ENCODE measurements at regions not wholly inside any gene's neighbourhood (a gene's known extent, or its start where the extent isn't known, plus 50 kb on each side); places are given as distances from the start of the nearest gene placed in this dataset.
"Not testable (repeated sequence)": the region's sequence is repeated elsewhere in the genome, so short reads cannot be mapped to it uniquely, and the experiment has no call there.

DNA sequence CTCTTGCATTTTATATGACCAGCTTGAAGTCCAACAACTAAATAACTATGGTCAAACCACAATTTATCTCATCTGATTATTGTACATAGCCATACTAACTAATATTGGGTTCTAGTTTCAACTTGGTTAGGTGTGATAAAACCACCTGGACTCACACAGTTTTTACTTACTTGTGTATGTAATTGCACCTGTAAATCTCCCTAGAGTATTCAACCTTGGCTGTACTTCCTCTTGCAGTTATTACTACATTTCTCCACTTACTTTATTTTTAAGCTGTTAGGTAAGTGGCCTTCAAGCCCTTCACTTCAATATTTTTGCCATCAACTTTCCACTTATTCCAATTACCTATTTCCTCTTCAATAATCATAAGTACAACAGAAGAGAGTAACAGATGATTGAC lies 115.8 kb upstream of the ANKRD50 start:
- Mint-ChIP-seq H3K4me1 (ENCODE audit: low read depth, unreplicated experiment) (no peaks in the 10 kb centered on the region), H3K9me3 (ENCODE audit: unreplicated experiment) (no peaks in the 10 kb centered on the region), H3K27me3 (ENCODE audit: unreplicated experiment) (no peaks in the 10 kb centered on the region), H3K4me3 (ENCODE audit: unreplicated experiment) (no peak overlapping the region), H3K27ac (ENCODE audit: unreplicated experiment) (no peak overlapping the region), H3K36me3 (ENCODE audit: unreplicated experiment) (no peaks in the 10 kb centered on the region)
- DNase-seq = no peak
- TF ChIP-seq, protein P1, sequence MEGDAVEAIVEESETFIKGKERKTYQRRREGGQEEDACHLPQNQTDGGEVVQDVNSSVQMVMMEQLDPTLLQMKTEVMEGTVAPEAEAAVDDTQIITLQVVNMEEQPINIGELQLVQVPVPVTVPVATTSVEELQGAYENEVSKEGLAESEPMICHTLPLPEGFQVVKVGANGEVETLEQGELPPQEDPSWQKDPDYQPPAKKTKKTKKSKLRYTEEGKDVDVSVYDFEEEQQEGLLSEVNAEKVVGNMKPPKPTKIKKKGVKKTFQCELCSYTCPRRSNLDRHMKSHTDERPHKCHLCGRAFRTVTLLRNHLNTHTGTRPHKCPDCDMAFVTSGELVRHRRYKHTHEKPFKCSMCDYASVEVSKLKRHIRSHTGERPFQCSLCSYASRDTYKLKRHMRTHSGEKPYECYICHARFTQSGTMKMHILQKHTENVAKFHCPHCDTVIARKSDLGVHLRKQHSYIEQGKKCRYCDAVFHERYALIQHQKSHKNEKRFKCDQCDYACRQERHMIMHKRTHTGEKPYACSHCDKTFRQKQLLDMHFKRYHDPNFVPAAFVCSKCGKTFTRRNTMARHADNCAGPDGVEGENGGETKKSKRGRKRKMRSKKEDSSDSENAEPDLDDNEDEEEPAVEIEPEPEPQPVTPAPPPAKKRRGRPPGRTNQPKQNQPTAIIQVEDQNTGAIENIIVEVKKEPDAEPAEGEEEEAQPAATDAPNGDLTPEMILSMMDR (IDR thresholded peaks at IDR 0.05; ENCODE audit: partially characterized antibody, unreplicated experiment) = no peak

DNA sequence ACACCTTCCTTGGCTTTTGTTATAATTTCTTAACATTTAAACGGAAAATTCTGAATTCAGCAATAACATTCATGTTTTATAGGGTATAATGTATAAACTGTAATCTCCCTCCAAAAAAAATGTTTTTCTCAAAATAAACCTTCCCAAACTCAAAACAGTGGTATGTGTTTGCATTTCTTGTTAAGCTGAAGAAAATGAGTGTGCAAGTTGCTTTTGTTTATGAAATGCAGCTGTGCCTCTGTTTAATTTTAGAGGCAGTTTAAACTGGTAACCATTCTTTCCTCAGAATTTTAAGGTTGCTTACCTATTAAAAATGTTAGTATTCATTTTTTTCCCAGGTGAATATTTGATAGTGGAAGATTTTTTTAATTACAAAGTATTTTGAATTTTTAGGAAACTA lies 105.0 kb upstream of the ANKRD50 start:
- peaks cover 3% of the 10 kb centered on the region for H3K36me3 Mint-ChIP-seq (ENCODE audit: unreplicated experiment)
- H3K4me1 Mint-ChIP-seq (ENCODE audit: low read depth, unreplicated experiment) = no peaks in the 10 kb centered on the region
- no peak overlapping the region for H3K27ac Mint-ChIP-seq (ENCODE audit: unreplicated experiment)
- no peaks in the 10 kb centered on the region for H3K27me3 Mint-ChIP-seq (ENCODE audit: unreplicated experiment)
- H3K9me3 Mint-ChIP-seq (ENCODE audit: unreplicated experiment) = peaks cover 2% of the 10 kb centered on the region
- no peak for DNase-seq
- TF ChIP-seq, protein P1 (IDR thresholded peaks at IDR 0.05; ENCODE audit: partially characterized antibody, unreplicated experiment) = no peak
- no peak overlapping the region for H3K4me3 Mint-ChIP-seq (ENCODE audit: unreplicated experiment)

DNA sequence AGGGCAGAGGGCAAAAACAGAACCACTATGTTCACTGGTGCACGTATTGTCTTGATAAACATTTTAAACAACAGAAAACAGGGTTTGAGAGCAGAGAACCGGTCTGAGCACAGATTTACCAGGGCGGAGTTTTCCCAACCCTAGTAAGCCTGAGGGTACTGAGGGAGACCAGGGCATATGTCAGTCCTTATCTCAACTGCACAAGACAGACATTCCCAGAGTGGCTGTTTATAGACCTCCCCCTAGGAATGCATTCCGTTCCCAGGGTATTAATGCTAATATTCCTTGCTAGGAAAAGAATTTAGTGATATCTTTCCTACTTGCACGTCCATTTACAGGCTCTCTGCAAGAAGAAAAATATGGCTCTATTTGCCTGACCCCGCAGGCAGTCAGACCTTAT lies 99.7 kb upstream of the ANKRD50 start:
- not testable (repeated sequence) for H3K27ac Mint-ChIP-seq (ENCODE audit: unreplicated experiment); H3K4me3 Mint-ChIP-seq (ENCODE audit: unreplicated experiment); H3K4me1 Mint-ChIP-seq (ENCODE audit: low read depth, unreplicated experiment); H3K27me3 Mint-ChIP-seq (ENCODE audit: unreplicated experiment); DNase-seq; H3K9me3 Mint-ChIP-seq (ENCODE audit: unreplicated experiment)
- peaks cover 14% of the 10 kb centered on the region for H3K36me3 Mint-ChIP-seq (ENCODE audit: unreplicated experiment)

DNA sequence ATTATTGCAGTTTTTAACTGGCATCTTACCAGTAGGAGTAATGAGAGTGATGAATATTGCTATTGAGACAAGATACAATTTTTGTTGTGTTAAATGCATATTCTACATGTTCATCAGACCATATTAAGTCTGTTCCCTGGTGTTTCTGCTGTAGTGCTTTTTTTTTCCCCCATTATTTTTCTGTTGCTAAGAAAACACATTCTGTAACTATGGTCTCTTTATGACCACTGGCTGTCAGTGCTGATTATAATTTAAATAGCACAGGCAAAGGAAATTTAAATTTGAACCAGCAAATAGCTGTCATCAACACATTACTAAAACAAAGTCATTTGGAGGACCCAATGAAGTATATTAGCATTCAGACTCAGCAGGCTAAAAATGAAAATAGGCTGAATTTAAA lies 98.3 kb upstream of the ANKRD50 start:
- Mint-ChIP-seq H3K4me1 (ENCODE audit: low read depth, unreplicated experiment) (no peaks in the 10 kb centered on the region), H3K4me3 (ENCODE audit: unreplicated experiment) (no peak overlapping the region), H3K27me3 (ENCODE audit: unreplicated experiment) (no peaks in the 10 kb centered on the region), H3K9me3 (ENCODE audit: unreplicated experiment) (peaks cover 4% of the 10 kb centered on the region), H3K27ac (ENCODE audit: unreplicated experiment) (no peak overlapping the region), H3K36me3 (ENCODE audit: unreplicated experiment) (peaks cover 14% of the 10 kb centered on the region)
- TF ChIP-seq, protein P1 (IDR thresholded peaks at IDR 0.05; ENCODE audit: partially characterized antibody, unreplicated experiment) = no peak
- no peak for DNase-seq

DNA sequence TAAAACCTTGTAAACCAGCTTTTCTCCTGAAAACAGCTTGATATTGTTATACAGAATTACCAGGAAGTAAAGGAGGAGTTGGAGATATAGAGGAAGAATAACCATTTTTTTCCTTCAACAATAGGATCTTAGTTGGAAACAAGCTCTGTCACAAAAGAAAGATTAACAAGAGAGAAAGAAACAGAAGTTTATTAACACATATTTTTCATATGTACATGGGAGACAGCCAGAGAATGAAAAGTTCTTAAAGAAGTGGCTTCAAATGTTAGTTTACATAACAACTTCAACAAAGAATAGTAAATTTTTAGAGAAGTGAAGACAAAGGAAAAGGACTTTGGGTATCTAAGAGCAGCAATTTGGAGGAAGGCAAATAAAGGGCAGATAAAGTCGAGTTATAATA lies 94.9 kb upstream of the ANKRD50 start:
- H3K27ac Mint-ChIP-seq (ENCODE audit: unreplicated experiment) = no peak overlapping the region
- no peaks in the 10 kb centered on the region for H3K4me1 Mint-ChIP-seq (ENCODE audit: low read depth, unreplicated experiment)
- no peak for DNase-seq
- H3K36me3 Mint-ChIP-seq (ENCODE audit: unreplicated experiment) = peaks cover 12% of the 10 kb centered on the region
- TF ChIP-seq, protein P1 (IDR thresholded peaks at IDR 0.05; ENCODE audit: partially characterized antibody, unreplicated experiment) = no peak
- H3K27me3 Mint-ChIP-seq (ENCODE audit: unreplicated experiment) = no peaks in the 10 kb centered on the region
- no peak overlapping the region for H3K4me3 Mint-ChIP-seq (ENCODE audit: unreplicated experiment)
- peaks cover 4% of the 10 kb centered on the region for H3K9me3 Mint-ChIP-seq (ENCODE audit: unreplicated experiment)

DNA sequence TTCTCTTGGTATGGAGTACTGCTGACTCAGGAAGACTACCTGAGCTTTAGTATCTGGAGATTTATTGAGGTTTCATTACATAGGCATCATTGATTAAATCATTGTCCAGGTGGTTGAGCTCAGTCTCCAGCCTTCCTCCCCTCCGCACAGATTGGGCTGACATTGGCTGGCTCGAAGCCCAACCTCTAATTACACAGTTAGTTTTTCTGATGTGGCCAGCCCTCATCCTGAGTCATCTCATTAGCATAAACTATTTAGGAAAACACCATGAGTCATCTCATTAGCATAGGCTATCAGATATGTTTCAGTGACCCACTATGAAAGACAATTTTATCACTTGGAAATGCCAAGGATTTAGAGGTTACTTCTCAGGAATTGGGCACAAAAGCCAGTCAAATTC lies 93.9 kb upstream of the ANKRD50 start:
- Mint-ChIP-seq H3K27me3 (ENCODE audit: unreplicated experiment) (no peaks in the 10 kb centered on the region), H3K9me3 (ENCODE audit: unreplicated experiment) (no peaks in the 10 kb centered on the region), H3K4me3 (ENCODE audit: unreplicated experiment) (no peak overlapping the region), H3K27ac (ENCODE audit: unreplicated experiment) (no peak overlapping the region), H3K4me1 (ENCODE audit: low read depth, unreplicated experiment) (no peaks in the 10 kb centered on the region), H3K36me3 (ENCODE audit: unreplicated experiment) (peaks cover 2% of the 10 kb centered on the region)
- DNase-seq = no peak
- TF ChIP-seq, protein P1 (IDR thresholded peaks at IDR 0.05; ENCODE audit: partially characterized antibody, unreplicated experiment) = no peak
